ENCODE measurements at regions not wholly inside any gene's neighbourhood (a gene's known extent, or its start where the extent isn't known, plus 50 kb on each side); places are given as distances from the start of the nearest gene placed in this dataset.

- no peak for TF ChIP-seq CTCF (IDR thresholded peaks at IDR 0.05)
- TF ChIP-seq POLR2AphosphoS5 (IDR thresholded peaks at IDR 0.05) = no peak
- no peak for TF ChIP-seq POLR2A (IDR thresholded peaks at IDR 0.05)
Measured at GRCh38 chrX:120781403-120781802, 94.3 kb downstream of the CT47B1 start.

All from upper lobe of left lung (tissue), 4 donors.